Cardiac muscle cell (in vitro differentiated cells and primary cell): ENCODE measurements at regions not wholly inside any gene's neighbourhood (a gene's known extent, or its start where the extent isn't known, plus 50 kb on each side); places are given as distances from the start of the nearest gene placed in this dataset.

Source experiments
- DNase-seq, 2 donors: peaks; one replicate each; pipeline versions ENCODE4 v3.0.0 to v3.0.0-alpha.2; 2010 to 2017; ENCODE audit warnings: low read depth in 1 of 2, low spot score in 1 of 2
- H3K27ac ChIP-seq: fragments of 200-600 bp; sonication (generic); 2 replicates; pipeline ENCODE4 v1.5.1; 2016
- H3K27me3 ChIP-seq: fragments of 200-600 bp; sonication (generic); 2 replicates; pipeline ENCODE4 v1.6.0; 2016; ENCODE audit warnings: control low read depth
- H3K36me3 ChIP-seq: fragments of 200-600 bp; sonication (generic); 2 replicates; pipeline ENCODE4 v1.5.1; 2016; ENCODE audit warnings: control low read depth
- H3K4me1 ChIP-seq: fragments of 200-600 bp; sonication (generic); 2 replicates; pipeline ENCODE4 v1.8.1; 2017; ENCODE audit warnings: low read depth, mild to moderate bottlenecking, mixed run types
- H3K4me3 ChIP-seq: fragments of 200-600 bp; sonication (generic); 2 replicates; pipeline ENCODE4 v1.5.1; 2016; ENCODE audit warnings: mild to moderate bottlenecking
- H3K9me3 ChIP-seq: fragments of 200-600 bp; sonication (generic); 2 replicates; pipeline ENCODE4 v1.5.1; 2017; ENCODE audit warnings: low read depth, mild to moderate bottlenecking, control low read depth
- TF ChIP-seq, protein P1 (sequence below): IDR thresholded peaks from 2 replicates; pipeline ENCODE4 v1.5.1; 2012; ENCODE audit warnings: low read depth, mild to moderate bottlenecking, low read length

DNA sequence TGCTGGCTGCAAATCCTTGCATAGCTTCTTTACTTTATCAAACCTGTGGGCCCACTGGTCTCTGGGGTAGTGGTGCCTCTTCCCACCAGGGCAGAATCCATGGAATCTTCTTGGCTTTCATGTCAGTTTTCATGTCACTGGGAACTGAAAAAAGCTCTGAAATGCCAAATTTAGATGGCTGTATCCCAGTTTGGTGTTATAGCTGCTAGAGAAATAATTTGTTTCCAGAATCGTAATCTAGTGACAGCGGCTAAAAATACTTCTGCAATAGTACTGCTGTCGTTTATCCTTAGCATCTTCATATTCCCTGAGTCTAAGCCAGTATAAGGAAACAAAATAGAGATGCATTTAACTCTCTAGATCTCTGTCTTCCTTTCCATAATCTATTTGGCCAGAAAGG, 983.4 kb upstream of the FAT3 start:
- TF ChIP-seq, protein P1, sequence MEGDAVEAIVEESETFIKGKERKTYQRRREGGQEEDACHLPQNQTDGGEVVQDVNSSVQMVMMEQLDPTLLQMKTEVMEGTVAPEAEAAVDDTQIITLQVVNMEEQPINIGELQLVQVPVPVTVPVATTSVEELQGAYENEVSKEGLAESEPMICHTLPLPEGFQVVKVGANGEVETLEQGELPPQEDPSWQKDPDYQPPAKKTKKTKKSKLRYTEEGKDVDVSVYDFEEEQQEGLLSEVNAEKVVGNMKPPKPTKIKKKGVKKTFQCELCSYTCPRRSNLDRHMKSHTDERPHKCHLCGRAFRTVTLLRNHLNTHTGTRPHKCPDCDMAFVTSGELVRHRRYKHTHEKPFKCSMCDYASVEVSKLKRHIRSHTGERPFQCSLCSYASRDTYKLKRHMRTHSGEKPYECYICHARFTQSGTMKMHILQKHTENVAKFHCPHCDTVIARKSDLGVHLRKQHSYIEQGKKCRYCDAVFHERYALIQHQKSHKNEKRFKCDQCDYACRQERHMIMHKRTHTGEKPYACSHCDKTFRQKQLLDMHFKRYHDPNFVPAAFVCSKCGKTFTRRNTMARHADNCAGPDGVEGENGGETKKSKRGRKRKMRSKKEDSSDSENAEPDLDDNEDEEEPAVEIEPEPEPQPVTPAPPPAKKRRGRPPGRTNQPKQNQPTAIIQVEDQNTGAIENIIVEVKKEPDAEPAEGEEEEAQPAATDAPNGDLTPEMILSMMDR = no peak
- Histone ChIP-seq H3K36me3 (no peaks in the 10 kb centered on the region), H3K27me3 (no peaks in the 10 kb centered on the region), H3K4me1 (no peaks in the 10 kb centered on the region), H3K9me3 (no peaks in the 10 kb centered on the region), H3K4me3 (no peak overlapping the region), H3K27ac (no peak overlapping the region)
- DNase-seq = no peak

DNA sequence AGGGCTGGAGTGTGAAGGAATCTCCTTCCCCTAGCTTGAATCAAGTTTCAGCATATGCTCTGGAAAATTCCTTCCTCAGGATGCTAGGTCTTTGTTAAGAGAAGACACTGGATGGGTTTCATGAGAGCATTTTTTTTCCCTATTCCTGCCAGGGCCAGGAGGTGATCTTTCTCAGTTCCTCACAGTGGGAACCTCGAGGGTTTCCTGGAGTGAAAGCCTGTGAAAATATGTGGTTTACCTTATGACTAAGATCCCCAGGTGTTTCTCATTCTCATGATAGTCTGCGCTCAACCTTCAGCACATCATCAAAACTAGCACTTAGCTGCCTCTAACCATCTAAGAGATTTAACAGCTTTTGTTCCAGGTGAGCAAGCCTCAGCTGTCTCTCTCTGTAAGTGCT, 985.3 kb upstream of the FAT3 start:
- H3K4me3 ChIP-seq = no peak overlapping the region
- no peak for DNase-seq
- H3K27ac ChIP-seq = no peak overlapping the region
- TF ChIP-seq, protein P1 = no peak
- H3K36me3 ChIP-seq = no peaks in the 10 kb centered on the region
- no peaks in the 10 kb centered on the region for H3K9me3 ChIP-seq
- H3K27me3 ChIP-seq = no peaks in the 10 kb centered on the region
- no peaks in the 10 kb centered on the region for H3K4me1 ChIP-seq

DNA sequence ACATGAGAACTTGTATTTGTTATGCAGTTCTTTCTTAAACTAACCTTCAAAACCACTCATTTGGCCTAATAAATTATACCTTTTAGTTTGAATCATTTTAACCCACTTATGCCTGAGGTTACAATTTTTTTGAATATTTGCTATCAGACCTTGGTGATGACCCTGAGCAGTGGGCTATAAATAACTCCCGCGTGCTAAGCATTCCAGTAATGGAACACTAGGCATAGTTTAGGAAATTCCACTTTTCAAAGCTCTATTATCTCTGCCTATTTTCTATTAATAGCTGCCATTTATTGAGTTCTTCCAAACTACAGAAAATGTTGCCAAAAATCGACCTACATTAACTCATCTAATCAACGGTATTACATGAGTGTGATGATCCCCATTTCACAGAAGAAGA, 993.4 kb upstream of the FAT3 start:
- no peak overlapping the region for H3K4me3 ChIP-seq

DNA sequence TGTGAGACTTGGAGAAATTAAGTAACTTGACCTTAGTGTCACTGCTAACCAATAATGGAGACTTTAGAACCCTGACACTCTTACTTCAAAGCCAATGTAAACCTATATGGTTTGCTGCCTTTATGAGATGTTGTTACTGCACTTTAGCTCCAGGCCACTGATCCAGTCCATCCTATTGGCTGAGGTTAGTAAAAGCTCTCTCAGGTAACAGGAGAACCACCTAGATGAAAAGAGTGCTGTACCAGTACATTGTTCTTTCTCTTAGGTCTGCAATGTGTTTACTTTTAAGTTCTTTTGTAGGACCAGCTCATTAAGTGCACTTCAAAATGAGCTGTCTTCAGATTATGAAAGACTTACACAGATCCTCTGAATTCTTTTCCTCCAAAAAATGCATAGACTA, 994.0 kb upstream of the FAT3 start:
- no peaks in the 10 kb centered on the region for H3K27me3 ChIP-seq
- no peaks in the 10 kb centered on the region for H3K9me3 ChIP-seq
- TF ChIP-seq, protein P1 = no peak
- H3K27ac ChIP-seq = peak overlapping the region; percentile 95
- DNase-seq = no peak
- peaks cover 20% of the 10 kb centered on the region for H3K4me1 ChIP-seq
- H3K4me3 ChIP-seq = no peak overlapping the region
- H3K36me3 ChIP-seq = no peaks in the 10 kb centered on the region

More for the DNA sequence above, 993.4 kb upstream of the FAT3 start:
- H3K27me3 ChIP-seq = no peaks in the 10 kb centered on the region
- DNase-seq = peak in 1 of 2 donors; percentile 65
- H3K9me3 ChIP-seq = no peaks in the 10 kb centered on the region
- TF ChIP-seq, protein P1 = no peak
- peak overlapping the region; percentile 95 for H3K27ac ChIP-seq
- H3K36me3 ChIP-seq = no peaks in the 10 kb centered on the region
- H3K4me1 ChIP-seq = peaks cover 20% of the 10 kb centered on the region

DNA sequence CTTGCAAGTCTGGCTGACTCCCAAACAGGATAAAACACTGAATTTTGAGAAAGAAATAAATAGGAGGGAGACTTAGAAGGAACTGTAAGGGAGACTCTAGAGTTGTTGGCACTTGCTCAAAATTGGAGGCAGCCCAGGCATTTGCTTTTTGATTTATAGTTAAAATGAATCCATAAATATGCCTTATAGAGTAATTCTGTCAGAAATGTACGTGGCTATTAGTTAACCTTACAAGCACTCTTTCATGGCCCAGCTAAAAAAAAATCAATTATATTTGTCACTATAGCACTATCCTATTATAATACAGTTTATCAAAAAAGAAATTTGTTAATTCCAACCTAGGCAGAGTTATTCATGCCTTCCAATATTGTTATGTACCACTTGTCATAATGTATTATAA, 1000.0 kb upstream of the CHORDC1 start:
- Histone ChIP-seq H3K27me3 (no peaks in the 10 kb centered on the region), H3K9me3 (no peaks in the 10 kb centered on the region), H3K27ac (no peak overlapping the region), H3K4me1 (peaks cover 29% of the 10 kb centered on the region), H3K36me3 (no peaks in the 10 kb centered on the region), H3K4me3 (no peak overlapping the region)
- TF ChIP-seq, protein P1 = no peak
- DNase-seq = no peak
